H1 (cell line): ENCODE measurements at regions not wholly inside any gene's neighbourhood (a gene's known extent, or its start where the extent isn't known, plus 50 kb on each side); places are given as distances from the start of the nearest gene placed in this dataset.

Experiments
- CTCF ChIA-PET: fragments of 300-600 bp; sonication (Branson Sonifier 250); formaldehyde crosslinking; loops from one replicate; lab custom pipeline; 2021; ENCODE audit not compliant: partially characterized antibody; lab: Charles Lee
- POLR2A ChIA-PET: fragments of 300-600 bp; sonication (Branson Sonifier 250); formaldehyde crosslinking; loops from one replicate; lab custom pipeline; 2021; ENCODE audit warnings: inconsistent platforms; ENCODE audit not compliant: partially characterized antibody; lab: Charles Lee
- DNase-seq, 2 experiments: peaks; one replicate each; pipeline versions ENCODE4 v3.0.0 to v3.0.0-alpha.2; 2010 to 2022; ENCODE audit warnings: low spot score in 2 of 2, low read depth in 1 of 2, mixed read lengths in 1 of 2
- FAIRE-seq: peaks from 2 replicates; lab custom pipeline; 2011; peaks lifted over from hg19 to GRCh38; lab: Jason Lieb, UNC
- H2AFZ ChIP-seq: 2 replicates; pipeline ENCODE4 v1.8.1; 2012; ENCODE audit warnings: low read length, inconsistent platforms
- H2AK5ac ChIP-seq: 2 replicates; pipeline ENCODE4 v1.6.1; 2013; ENCODE audit warnings: low read depth, low read length
- H2BK120ac ChIP-seq: replicated peaks from 2 replicates; pipeline ENCODE3; 2013; ENCODE audit warnings: low read depth, low read length, inconsistent platforms
- H2BK12ac ChIP-seq: 2 replicates; pipeline ENCODE4 v1.6.1; 2013; ENCODE audit warnings: low read depth, low read length
- H2BK15ac ChIP-seq: 2 replicates; pipeline ENCODE4 v1.6.1; 2013; ENCODE audit warnings: low read length
- H2BK20ac ChIP-seq: 2 replicates; pipeline ENCODE4 v1.6.1; 2013; ENCODE audit warnings: low read length
- H2BK5ac ChIP-seq: 2 replicates; pipeline ENCODE4 v1.6.1; 2013; ENCODE audit warnings: low read depth, low read length
- H3K14ac ChIP-seq: 2 replicates; pipeline ENCODE4 v1.6.1; 2013; ENCODE audit warnings: inconsistent platforms; ENCODE audit not compliant: insufficient read length
- H3K18ac ChIP-seq: 2 replicates; pipeline ENCODE4 v1.6.1; 2013; ENCODE audit warnings: low read length; ENCODE audit errors: extremely low read depth
- H3K23ac ChIP-seq: 2 replicates; pipeline ENCODE4 v1.6.1; 2013; ENCODE audit warnings: inconsistent platforms; ENCODE audit not compliant: insufficient read length
- H3K23me2 ChIP-seq: 2 replicates; pipeline ENCODE4 v1.6.1; 2013; ENCODE audit warnings: low read depth, low read length
- H3K27ac ChIP-seq: 2 replicates; pipeline ENCODE4 v1.6.1; 2011; ENCODE audit warnings: low read depth, low read length, inconsistent platforms
- H3K27me3 ChIP-seq, 4 experiments: replicated peaks in 1 of 4; 1 replicate in 1 of 4; 2 replicates in 3 of 4; pipeline versions ENCODE4 v1.6.1 to v1.8.1; 2011 to 2013; ENCODE audit warnings: low read length in 3 of 4, mild to moderate bottlenecking in 3 of 4, inconsistent platforms in 2 of 4, mixed read lengths in 2 of 4, moderate library complexity in 1 of 4; ENCODE audit not compliant: control insufficient read depth in 3 of 4, insufficient read depth in 3 of 4; ENCODE audit errors: extremely low read depth in 1 of 4
- H3K36me3 ChIP-seq, 4 experiments: 2 replicates each; pipeline versions ENCODE4 v1.6.1 to v1.8.1; 2011 to 2013; ENCODE audit warnings: mild to moderate bottlenecking in 4 of 4, low read length in 3 of 4, moderate library complexity in 2 of 4, control low read depth in 1 of 4, inconsistent platforms in 1 of 4; ENCODE audit not compliant: insufficient read depth in 4 of 4, control insufficient read depth in 2 of 4
- H3K4ac ChIP-seq: replicated peaks from 2 replicates; pipeline ENCODE3; 2013; ENCODE audit warnings: low read length, low read depth, mixed read lengths, inconsistent platforms; ENCODE audit not compliant: insufficient read length
- H3K4me1 ChIP-seq, 4 experiments: replicated peaks in 1 of 4; 1 replicate in 1 of 4; 2 replicates in 3 of 4; pipeline versions ENCODE4 v1.6.1 to v1.8.1; 2011 to 2013; ENCODE audit warnings: low read length in 3 of 4, inconsistent platforms in 2 of 4, mixed read lengths in 1 of 4; ENCODE audit not compliant: insufficient read depth in 4 of 4, control insufficient read depth in 3 of 4
- H3K4me2 ChIP-seq, 2 experiments: 2 replicates each; pipeline versions ENCODE4 v1.6.1 to v1.8.1; 2011 to 2013; ENCODE audit warnings: low read depth in 2 of 2, low read length in 2 of 2, control low read depth in 1 of 2, inconsistent platforms in 1 of 2, mild to moderate bottlenecking in 1 of 2; ENCODE audit not compliant: insufficient read depth in 1 of 2
- H3K4me3 ChIP-seq, 4 experiments: fragments of 200-600, 300-600 bp in 1 of 4; sonication (generic), shearing (Covaris generic), sonication (Bioruptor Twin) in 1 of 4; 2 replicates each; pipeline versions ENCODE4 v1.5.1 to v1.8.1; 2011 to 2016; ENCODE audit warnings: low read length in 4 of 4, low read depth in 3 of 4, control low read depth in 2 of 4, inconsistent platforms in 2 of 4, mild to moderate bottlenecking in 2 of 4, mixed read lengths in 1 of 4, moderate library complexity in 1 of 4; ENCODE audit not compliant: insufficient read depth in 2 of 4; ENCODE audit errors: extremely low read depth in 1 of 4
- H3K56ac ChIP-seq: replicated peaks from 2 replicates; pipeline ENCODE3; 2013; ENCODE audit warnings: low read depth, mild to moderate bottlenecking, mixed read lengths, low read length, inconsistent platforms; ENCODE audit not compliant: insufficient read length
- H3K79me1 ChIP-seq: 2 replicates; pipeline ENCODE4 v1.6.1; 2013; ENCODE audit warnings: low read depth, low read length, control low read depth
- H3K79me2 ChIP-seq, 2 experiments: 2 replicates each; pipeline versions ENCODE4 v1.6.1 to v1.8.1; 2012 to 2013; ENCODE audit warnings: low read length in 2 of 2, mild to moderate bottlenecking in 2 of 2, inconsistent platforms in 1 of 2; ENCODE audit not compliant: insufficient read depth in 2 of 2, control insufficient read depth in 1 of 2
- H3K9ac ChIP-seq, 4 experiments: replicated peaks in 1 of 4; 1 replicate in 1 of 4; 2 replicates in 3 of 4; pipeline versions ENCODE4 v1.6.1 to v1.8.1; 2011 to 2013; ENCODE audit warnings: low read depth in 3 of 4, low read length in 3 of 4, control low read depth in 2 of 4, mild to moderate bottlenecking in 2 of 4, moderate library complexity in 2 of 4, inconsistent platforms in 1 of 4; ENCODE audit errors: extremely low read depth in 1 of 4
- H3K9me3 ChIP-seq, 2 experiments: 2 replicates each; pipeline versions ENCODE4 v1.6.1 to v1.8.1; 2012 to 2013; ENCODE audit warnings: mild to moderate bottlenecking in 2 of 2, moderate library complexity in 2 of 2, control low read depth in 1 of 2, inconsistent platforms in 1 of 2, low read depth in 1 of 2, low read length in 1 of 2, mixed read lengths in 1 of 2; ENCODE audit not compliant: insufficient read depth in 2 of 2
- H4K20me1 ChIP-seq, 2 experiments: replicated peaks in 1 of 2; 2 replicates each; pipeline versions ENCODE3 to v1.8.1; 2011 to 2013; ENCODE audit warnings: inconsistent platforms in 2 of 2, low read length in 2 of 2, mild to moderate bottlenecking in 1 of 2; ENCODE audit not compliant: insufficient read depth in 2 of 2, control insufficient read depth in 1 of 2
- H4K5ac ChIP-seq: 2 replicates; pipeline ENCODE4 v1.6.1; 2013; ENCODE audit warnings: low read length, low read depth, mixed read lengths, inconsistent platforms; ENCODE audit not compliant: insufficient read length
- H4K8ac ChIP-seq: 2 replicates; pipeline ENCODE4 v1.8.0; 2013; ENCODE audit warnings: mild to moderate bottlenecking, moderate library complexity, low read length, inconsistent platforms; ENCODE audit not compliant: insufficient read depth; ENCODE audit errors: extremely low read depth
- H4K91ac ChIP-seq: replicated peaks from 2 replicates; pipeline ENCODE3; 2013; ENCODE audit warnings: low read length, mixed read lengths, inconsistent platforms; ENCODE audit not compliant: insufficient read length
- WGBS, 2 experiments: shearing (Covaris generic) in 1 of 2; methylation state at CpG; one replicate each; pipeline versions ENCODE4 v1.1.6 to v1.1.7; 2013 to 2015; ENCODE audit warnings: low lambda C conversion rate in 2 of 2, mixed read lengths in 2 of 2, inconsistent platforms in 1 of 2, low coverage in 1 of 2, missing lambda C conversion rate in 1 of 2; ENCODE audit not compliant: insufficient replicate concordance in 2 of 2, insufficient coverage in 1 of 2, insufficient read length in 1 of 2; ENCODE audit errors: extremely low coverage in 1 of 2, missing lambda C conversion rate in 1 of 2; 5-methylcytosine and 5-hydroxymethylcytosine counted together

DNA sequence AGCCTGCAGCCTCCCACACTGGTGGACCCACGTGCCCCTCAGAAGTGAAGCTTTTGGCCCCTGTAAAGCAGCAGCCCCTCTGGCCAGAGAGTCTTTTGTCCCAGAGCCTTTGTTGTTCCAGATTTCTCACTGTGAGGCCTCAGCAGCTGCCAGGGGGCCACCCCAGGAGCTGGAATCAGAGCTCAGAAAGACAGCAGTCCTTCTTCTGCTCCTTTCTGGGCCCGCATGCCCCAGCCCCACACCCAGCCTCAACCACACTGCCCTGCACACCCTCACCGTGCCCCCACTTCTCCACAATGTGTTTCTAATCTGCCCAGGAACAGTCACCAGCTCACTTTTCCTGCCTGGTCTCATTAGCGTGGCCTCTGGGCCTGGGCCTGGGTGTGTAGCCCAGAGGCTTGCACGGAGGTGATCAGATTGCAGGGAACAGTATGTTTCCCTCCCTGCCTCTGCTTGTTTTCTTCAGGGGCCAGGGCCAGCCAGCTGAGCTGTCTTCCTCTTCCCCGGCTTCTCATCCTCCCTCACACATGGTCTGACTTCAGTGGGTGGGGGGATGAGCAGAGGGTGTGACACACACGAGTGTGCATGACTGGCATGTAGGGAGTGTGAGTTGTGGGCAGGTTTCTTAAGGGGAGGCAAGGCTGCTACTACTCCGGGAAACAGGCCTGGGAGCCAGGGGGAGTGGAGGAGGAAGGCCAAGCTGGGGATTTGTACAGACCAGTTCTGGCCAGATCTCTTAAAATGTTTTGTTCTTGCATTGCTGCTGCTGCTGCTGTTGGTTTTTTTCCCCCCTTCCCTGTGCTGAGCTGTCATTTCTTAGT lies 82.5 kb upstream of the ZNF648 start:
- Histone ChIP-seq H3K4me2 (no peak overlapping the region; a peak in 1 of 4 replicates), H2AK5ac (no peak overlapping the region), H2BK5ac (peak overlapping the region; percentile 45; the same call in 1 of the 2 replicates), H3K79me2 (no peaks in the 10 kb centered on the region), H3K9me3 (no peaks in the 10 kb centered on the region), H3K9ac (no peak overlapping the region; a peak in 1 of 7 replicates), H4K20me1 (no peaks in the 10 kb centered on the region), H3K36me3 (no peaks in the 10 kb centered on the region), H2BK15ac (peak overlapping the region; percentile 6; the same call in 1 of the 2 replicates), H3K14ac (no peak overlapping the region), H3K23ac (no peak overlapping the region), H3K27ac (no peak overlapping the region), H4K91ac (peak overlapping the region; percentile 67), H3K4me3 (no peak overlapping the region), H3K18ac (peak overlapping the region; percentile 78), H2BK20ac (peak overlapping the region; percentile 94; the same call in 1 of the 2 replicates), H2BK12ac (peak overlapping the region; percentile 89), H3K27me3 (no peaks in the 10 kb centered on the region), H2AFZ (peak overlapping the region; percentile 99), H2BK120ac (peak overlapping the region; percentile 43), H3K79me1 (no peaks in the 10 kb centered on the region), H3K4me1 (peaks cover 0 to 8% (median 6%) of the 10 kb centered on the region in 4 experiments; a peak in 5 of 7 replicates), H3K23me2 (no peaks in the 10 kb centered on the region; the same call in 1 of the 2 replicates), H3K4ac (peak overlapping the region; percentile 39), H4K8ac (peak overlapping the region; percentile 83), H3K56ac (no peak overlapping the region), H4K5ac (no peak overlapping the region)
- 80% methylated on average over 8 of the region's 8 CpGs; no CpG with 5 or more reads in 1 of the 2 experiments for WGBS, 2 experiments
- ChIA-PET POLR2A (interaction anchor here (1.1 to 2.5 kb wide), 4 partner anchors 237 to 746 kb away, joined by 3 to 17 read pairs (median 6); partner anchors contain the start of gene GLUL), CTCF (interaction anchor here (0.6 to 7.9 kb wide), 68 partner anchors 8 to 647 kb away, joined by 3 to 107 read pairs (median 5); partner anchors contain the start of gene TEDDM1)
- peak in 1 of 2 experiments; percentile 54 for DNase-seq
- FAIRE-seq = no peak
